Adrenal gland (tissue), 9 donors: ENCODE measurements at regions not wholly inside any gene's neighbourhood (a gene's known extent, or its start where the extent isn't known, plus 50 kb on each side); places are given as distances from the start of the nearest gene placed in this dataset.
A peak's percentile ranks its signal among the peaks of the same experiment; 100 is the strongest.
"Not testable (repeated sequence)": the region's sequence is repeated elsewhere in the genome, so short reads cannot be mapped to it uniquely, and the experiment has no call there.

ENCODE experiments used
- DNase-seq, 7 donors: peaks; one replicate each; pipeline ENCODE4 v3.0.0-alpha.2; 2019 to 2020
- H3K27ac ChIP-seq, 5 donors: fragments of 200-600 bp; sonication (generic) in 4 of 5; 1 replicate in 3 of 5; 2 replicates in 2 of 5; pipeline versions ENCODE4 v1.5.1 to v1.8.0; 2016 to 2020; ENCODE audit warnings: mild to moderate bottlenecking in 1 of 5
- H3K27me3 ChIP-seq: fragments of 200-600 bp; 2 replicates; pipeline ENCODE4 v1.8.0; 2021
- H3K36me3 ChIP-seq, 2 donors: fragments of 200-600 bp; replicated peaks in 1 of 2; 1 replicate in 1 of 2; 2 replicates in 1 of 2; pipeline versions ENCODE4 v1.5.1 to v1.8.0; 2018 to 2022
- H3K4me1 ChIP-seq, 2 donors: fragments of 200-600 bp; replicated peaks in 1 of 2; 1 replicate in 1 of 2; 2 replicates in 1 of 2; pipeline versions ENCODE4 v1.5.1 to v1.8.0; 2018 to 2021
- H3K4me3 ChIP-seq, 4 donors: fragments of 200-600 bp; sonication (generic) in 3 of 4; one replicate each; pipeline ENCODE4 v1.5.1; 2016 to 2018
- H3K9me3 ChIP-seq, 3 donors: fragments of 200-600 bp; sonication (generic) in 1 of 3; replicated peaks in 1 of 3; 1 replicate in 2 of 3; 2 replicates in 1 of 3; pipeline versions ENCODE4 v1.5.1 to v1.8.0; 2016 to 2021
- POLR2A ChIP-seq, 2 donors: fragments of 450-650 bp; IDR thresholded peaks; one replicate each; pipeline ENCODE4 v1.6.1; 2017; ENCODE audit warnings: antibody characterized with exemption in 2 of 2, mild to moderate bottlenecking in 2 of 2, moderate library complexity in 1 of 2
- WGBS, 4 donors: extraction: QIAGEN DNeasy Blood & Tissue Kit in 2 of 4; methylation state at CpG; one replicate each; pipeline versions ENCODE4 v1.1.5 to v1.1.7; 2013 to 2017; 5-methylcytosine and 5-hydroxymethylcytosine counted together
- intact Hi-C, 2 donors: fragments of 100-400 bp; cut with DNase I; formaldehyde crosslinking; loops; one replicate each; pipeline versions ENCODE4 v1.14.1 to v1.15.0; 2022 to 2023
- TF ChIP-seq, protein P1 (sequence below), 6 experiments: fragments of 450-650 bp in 4 of 6; fragments of 200-600 bp in 2 of 6; sonication (generic) in 1 of 6; IDR thresholded peaks; 1 replicate in 5 of 6; 2 replicates in 1 of 6; pipeline versions ENCODE4 v1.5.1 to v1.8.0; 2016 to 2021; ENCODE audit warnings: antibody characterized with exemption in 6 of 6, mild to moderate bottlenecking in 2 of 6, moderate library complexity in 1 of 6
- donor health status: healthy with polysubstance abuse.
- donor health status: Bipolar disorder and iron deficiency.
- donor health status: DM: yes; HTN: yes; CAD: no.
- donor health status: DM: no; HTN: no; CAD: no.
- donor health status: DM: no; HTN: no; CAD: no.

DNA sequence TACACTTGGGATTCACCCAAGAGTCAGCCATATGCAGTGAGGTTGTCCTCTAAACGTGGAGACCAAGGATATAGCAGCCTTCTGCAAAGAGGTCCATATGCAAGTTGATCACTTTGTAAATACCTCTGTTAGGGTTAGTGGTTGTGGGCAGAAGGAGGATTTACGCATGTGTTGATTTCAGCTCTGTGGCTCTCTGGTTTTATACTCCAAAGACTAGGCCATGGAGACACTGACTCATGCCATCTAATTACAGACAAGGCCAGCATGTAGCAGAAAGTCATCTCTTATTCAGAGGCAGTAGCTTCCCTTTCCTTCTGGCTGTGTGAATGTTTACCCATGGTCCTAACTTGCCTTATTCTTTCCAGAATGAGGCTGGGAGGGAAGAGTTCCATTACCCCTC lies 140.9 kb upstream of the GOLGA6L4 start:
- H3K36me3 ChIP-seq, H3K4me1 ChIP-seq, H3K27me3 ChIP-seq, H3K27ac ChIP-seq, intact Hi-C loops, H3K4me3 ChIP-seq, DNase-seq, H3K9me3 ChIP-seq: not testable (repeated sequence)
- 58 to 74% (median 63%) methylated on average over 2 of the region's 2 CpGs for WGBS, 4 donors

DNA sequence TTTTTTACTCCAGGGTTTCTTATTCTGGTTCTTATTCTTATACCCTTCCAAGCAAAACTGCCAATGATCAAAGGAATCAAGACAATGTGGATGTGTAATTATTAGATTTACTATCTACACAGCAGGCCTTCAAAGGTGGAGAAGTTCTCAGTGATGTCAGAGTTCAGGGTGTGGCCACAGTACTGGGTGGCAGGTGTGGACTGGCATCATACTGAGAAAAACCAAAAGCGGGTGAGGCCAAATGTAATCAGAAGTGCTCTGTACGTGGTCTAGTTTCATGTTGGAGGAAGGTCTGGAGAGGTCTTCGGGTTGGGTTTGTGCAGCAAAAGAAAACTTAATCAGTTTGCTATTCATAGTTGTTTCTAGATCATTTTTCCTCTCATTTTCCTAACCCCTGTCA lies 138.5 kb upstream of the GOLGA6L4 start:
- H3K4me1 ChIP-seq, H3K9me3 ChIP-seq, DNase-seq, H3K36me3 ChIP-seq, H3K27me3 ChIP-seq, H3K4me3 ChIP-seq, intact Hi-C loops, H3K27ac ChIP-seq: not testable (repeated sequence)
- 75 to 88% (median 81%) methylated on average over 3 of the region's 3 CpGs for WGBS, 4 donors

- intact Hi-C loops, result no loop called here
- Histone ChIP-seq H3K9me3 (no peaks in the 10 kb centered on the region), H3K27ac (no peak overlapping the region), H3K4me1 (peaks cover 0 to 3% of the 10 kb centered on the region in 2 donors), H3K36me3 (no peaks in the 10 kb centered on the region), H3K4me3 (no peak overlapping the region), H3K27me3 (peaks cover 6% of the 10 kb centered on the region)
- TF ChIP-seq, protein P1, sequence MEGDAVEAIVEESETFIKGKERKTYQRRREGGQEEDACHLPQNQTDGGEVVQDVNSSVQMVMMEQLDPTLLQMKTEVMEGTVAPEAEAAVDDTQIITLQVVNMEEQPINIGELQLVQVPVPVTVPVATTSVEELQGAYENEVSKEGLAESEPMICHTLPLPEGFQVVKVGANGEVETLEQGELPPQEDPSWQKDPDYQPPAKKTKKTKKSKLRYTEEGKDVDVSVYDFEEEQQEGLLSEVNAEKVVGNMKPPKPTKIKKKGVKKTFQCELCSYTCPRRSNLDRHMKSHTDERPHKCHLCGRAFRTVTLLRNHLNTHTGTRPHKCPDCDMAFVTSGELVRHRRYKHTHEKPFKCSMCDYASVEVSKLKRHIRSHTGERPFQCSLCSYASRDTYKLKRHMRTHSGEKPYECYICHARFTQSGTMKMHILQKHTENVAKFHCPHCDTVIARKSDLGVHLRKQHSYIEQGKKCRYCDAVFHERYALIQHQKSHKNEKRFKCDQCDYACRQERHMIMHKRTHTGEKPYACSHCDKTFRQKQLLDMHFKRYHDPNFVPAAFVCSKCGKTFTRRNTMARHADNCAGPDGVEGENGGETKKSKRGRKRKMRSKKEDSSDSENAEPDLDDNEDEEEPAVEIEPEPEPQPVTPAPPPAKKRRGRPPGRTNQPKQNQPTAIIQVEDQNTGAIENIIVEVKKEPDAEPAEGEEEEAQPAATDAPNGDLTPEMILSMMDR (IDR thresholded peaks at IDR 0.05), result no peak
- no peak for TF ChIP-seq POLR2A (IDR thresholded peaks at IDR 0.05)
- DNase-seq, result no peak
Observed at GRCh38 chr15:84098604-84099003, 137.0 kb upstream of the GOLGA6L4 start.

- H3K27me3 ChIP-seq, result peaks cover 6% of the 10 kb centered on the region
- peak in 6 of 7 donors; percentile 11 to 52 (median 30) for DNase-seq
- no peak overlapping the region for H3K4me3 ChIP-seq
- WGBS, 4 donors, result 0 to 7% (median 4%) methylated on average over 1 of the region's 1 CpG
- H3K36me3 ChIP-seq, result no peaks in the 10 kb centered on the region
- no peaks in the 10 kb centered on the region for H3K9me3 ChIP-seq
- H3K27ac ChIP-seq, result no peak overlapping the region
- no peak for TF ChIP-seq POLR2A (IDR thresholded peaks at IDR 0.05)
- TF ChIP-seq, protein P1 (IDR thresholded peaks at IDR 0.05), result no peak
- peaks cover 0 to 3% of the 10 kb centered on the region in 2 donors for H3K4me1 ChIP-seq
- intact Hi-C loops, result no loop called here
Observed at GRCh38 chr15:84099181-84099580, 136.4 kb upstream of the GOLGA6L4 start.

- intact Hi-C loops, result no loop called here
- peaks cover 0 to 3% of the 10 kb centered on the region in 2 donors for H3K4me1 ChIP-seq
- DNase-seq, result no peak
- H3K27ac ChIP-seq, result no peak overlapping the region
- WGBS, 4 donors, result 58 to 67% (median 62%) methylated on average over 4 of the region's 4 CpGs
- H3K36me3 ChIP-seq, result no peaks in the 10 kb centered on the region
- TF ChIP-seq, protein P1 (IDR thresholded peaks at IDR 0.05), result no peak
- TF ChIP-seq POLR2A (IDR thresholded peaks at IDR 0.05), result no peak
- no peaks in the 10 kb centered on the region for H3K9me3 ChIP-seq
- H3K27me3 ChIP-seq, result no peaks in the 10 kb centered on the region
- no peak overlapping the region for H3K4me3 ChIP-seq
Observed at GRCh38 chr15:84103345-84103744, 132.2 kb upstream of the GOLGA6L4 start.
